Lower leg skin (tissue), 3 donors: ENCODE measurements at regions not wholly inside any gene's neighbourhood (a gene's known extent, or its start where the extent isn't known, plus 50 kb on each side); places are given as distances from the start of the nearest gene placed in this dataset.

Experiments
- CTCF ChIP-seq, 3 donors: fragments of 450-650 bp; IDR thresholded peaks; one replicate each; pipeline ENCODE4 v1.5.1; 2016; ENCODE audit warnings: antibody characterized with exemption in 3 of 3, mild to moderate bottlenecking in 3 of 3, moderate library complexity in 2 of 3
- POLR2A ChIP-seq, 2 donors: fragments of 450-650 bp; IDR thresholded peaks; one replicate each; pipeline ENCODE4 v1.6.1; 2016 to 2017; ENCODE audit warnings: antibody characterized with exemption in 2 of 2, mild to moderate bottlenecking in 1 of 2, moderate library complexity in 1 of 2

- TF ChIP-seq CTCF (IDR thresholded peaks at IDR 0.05) (no peak), POLR2A (IDR thresholded peaks at IDR 0.05) (no peak)
These were observed 275.7 kb upstream of the SSTR1 start for GRCh38 chr14:37932008-37932407.
